SU-DHL-6 (cell line): ENCODE measurements at regions not wholly inside any gene's neighbourhood (a gene's known extent, or its start where the extent isn't known, plus 50 kb on each side); places are given as distances from the start of the nearest gene placed in this dataset.

Experiments used
- EZH2phosphoT487 ChIP-seq: fragments of 200-600 bp; sonication (generic), shearing (Covaris generic); conservative IDR thresholded peaks from 2 replicates; pipeline ENCODE4 v1.6.1; 2018; ENCODE audit warnings: mild to moderate bottlenecking, antibody characterized with exemption, low read length, moderate library complexity, mixed read lengths
- TF ChIP-seq, protein P1 (sequence below): fragments of 200-600 bp; sonication (generic); IDR thresholded peaks from one replicate; pipeline ENCODE4 v1.5.1; 2017; ENCODE audit warnings: antibody characterized with exemption, mild to moderate bottlenecking, low read length, moderate library complexity; ENCODE audit not compliant: insufficient read depth, poor library complexity, severe bottlenecking

- TF ChIP-seq, protein P1, sequence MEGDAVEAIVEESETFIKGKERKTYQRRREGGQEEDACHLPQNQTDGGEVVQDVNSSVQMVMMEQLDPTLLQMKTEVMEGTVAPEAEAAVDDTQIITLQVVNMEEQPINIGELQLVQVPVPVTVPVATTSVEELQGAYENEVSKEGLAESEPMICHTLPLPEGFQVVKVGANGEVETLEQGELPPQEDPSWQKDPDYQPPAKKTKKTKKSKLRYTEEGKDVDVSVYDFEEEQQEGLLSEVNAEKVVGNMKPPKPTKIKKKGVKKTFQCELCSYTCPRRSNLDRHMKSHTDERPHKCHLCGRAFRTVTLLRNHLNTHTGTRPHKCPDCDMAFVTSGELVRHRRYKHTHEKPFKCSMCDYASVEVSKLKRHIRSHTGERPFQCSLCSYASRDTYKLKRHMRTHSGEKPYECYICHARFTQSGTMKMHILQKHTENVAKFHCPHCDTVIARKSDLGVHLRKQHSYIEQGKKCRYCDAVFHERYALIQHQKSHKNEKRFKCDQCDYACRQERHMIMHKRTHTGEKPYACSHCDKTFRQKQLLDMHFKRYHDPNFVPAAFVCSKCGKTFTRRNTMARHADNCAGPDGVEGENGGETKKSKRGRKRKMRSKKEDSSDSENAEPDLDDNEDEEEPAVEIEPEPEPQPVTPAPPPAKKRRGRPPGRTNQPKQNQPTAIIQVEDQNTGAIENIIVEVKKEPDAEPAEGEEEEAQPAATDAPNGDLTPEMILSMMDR: no peak
- TF ChIP-seq EZH2phosphoT487: no peak
Observed at GRCh38 chr14:50049703-50050570, 66.4 kb downstream of the VCPKMT start.
